NT2/D1 (cell line): ENCODE measurements at regions not wholly inside any gene's neighbourhood (a gene's known extent, or its start where the extent isn't known, plus 50 kb on each side); places are given as distances from the start of the nearest gene placed in this dataset.

Source experiments
- DNase-seq: peaks from one replicate; pipeline ENCODE4 v3.0.0-alpha.2; 2011; ENCODE audit warnings: low read depth, low spot score
- H3K27me3 ChIP-seq: 2 replicates; pipeline ENCODE4 v1.6.0; 2011; ENCODE audit warnings: mild to moderate bottlenecking; ENCODE audit not compliant: insufficient read length, insufficient read depth
- H3K36me3 ChIP-seq: 2 replicates; pipeline ENCODE4 v1.6.1; 2011; ENCODE audit warnings: mild to moderate bottlenecking, low read length, mixed read lengths; ENCODE audit not compliant: insufficient read depth, insufficient read length
- H3K4me1 ChIP-seq: 2 replicates; pipeline ENCODE4 v1.5.1; 2011; ENCODE audit not compliant: insufficient read depth, insufficient read length
- H3K4me3 ChIP-seq: 2 replicates; pipeline ENCODE4 v1.5.1; 2011; ENCODE audit warnings: low read depth; ENCODE audit not compliant: insufficient read length
- H3K9ac ChIP-seq: 2 replicates; pipeline ENCODE4 v1.6.0; 2011; ENCODE audit warnings: low read depth; ENCODE audit not compliant: insufficient read length
- H3K9me3 ChIP-seq: 2 replicates; pipeline ENCODE4 v1.5.1; 2011; ENCODE audit warnings: mild to moderate bottlenecking, low read length; ENCODE audit not compliant: insufficient read depth
- SUZ12 ChIP-seq: IDR thresholded peaks from 2 replicates; pipeline ENCODE4 v1.6.1; 2011; ENCODE audit not compliant: insufficient read length, insufficient read depth; ENCODE audit errors: extremely low read depth
- YY1 ChIP-seq: IDR thresholded peaks from 2 replicates; pipeline ENCODE4 v1.6.1; 2011; ENCODE audit not compliant: insufficient read length, insufficient read depth
- ZNF274 ChIP-seq: IDR thresholded peaks from 2 replicates; pipeline ENCODE4 v1.6.1; 2011; ENCODE audit warnings: mild to moderate bottlenecking, low read depth, low read length

DNA sequence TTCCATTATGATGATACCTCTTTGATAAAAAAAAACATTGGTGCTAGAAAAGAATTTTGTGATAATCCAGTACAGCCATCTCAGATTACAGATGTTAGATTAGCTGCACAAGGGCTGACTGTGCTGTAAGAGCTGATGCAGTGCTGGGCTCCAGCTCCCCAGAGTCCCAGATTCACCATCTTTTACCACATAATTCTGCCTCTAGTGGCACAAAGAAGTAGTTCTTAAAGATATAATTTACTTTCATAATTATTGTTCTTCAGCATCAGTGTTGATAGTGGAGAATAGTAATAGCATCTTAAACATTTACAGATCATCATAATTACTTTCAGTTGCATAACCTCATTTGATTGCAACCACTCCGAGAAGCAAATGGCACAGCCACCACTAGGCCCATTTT lies 262.1 kb downstream of the BRINP2 start:
- Histone ChIP-seq H3K27me3 (no peaks in the 10 kb centered on the region), H3K4me3 (no peak overlapping the region), H3K36me3 (no peaks in the 10 kb centered on the region), H3K4me1 (no peaks in the 10 kb centered on the region), H3K9me3 (no peaks in the 10 kb centered on the region), H3K9ac (no peak overlapping the region)
- DNase-seq = no peak
- TF ChIP-seq ZNF274 = no peak
- TF ChIP-seq YY1 = no peak
- no peak for TF ChIP-seq SUZ12

DNA sequence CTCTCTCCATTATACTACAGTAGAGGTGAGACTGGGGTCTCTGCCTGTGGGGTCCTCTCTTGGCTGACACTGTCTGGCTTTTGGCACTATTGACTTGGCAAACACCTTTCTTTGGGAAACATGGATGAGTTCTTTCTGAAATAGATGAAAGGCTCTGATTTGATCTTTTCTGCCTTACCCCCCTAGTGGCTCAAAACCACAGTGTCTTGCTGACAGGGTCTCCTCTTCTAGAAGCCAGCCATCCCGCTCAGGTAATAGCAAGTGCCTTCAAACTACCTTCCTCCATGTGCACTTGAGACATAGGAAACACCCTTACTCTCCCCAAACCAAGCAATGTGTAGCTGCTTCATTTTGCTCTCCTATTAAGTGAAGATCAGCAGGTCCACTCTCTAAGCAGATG lies 260.4 kb downstream of the BRINP2 start:
- no peak for DNase-seq
- Histone ChIP-seq H3K4me3 (no peak overlapping the region), H3K9me3 (no peaks in the 10 kb centered on the region), H3K4me1 (no peaks in the 10 kb centered on the region), H3K36me3 (no peaks in the 10 kb centered on the region), H3K9ac (no peak overlapping the region), H3K27me3 (no peaks in the 10 kb centered on the region)
- TF ChIP-seq YY1 (no peak), ZNF274 (no peak), SUZ12 (no peak)

DNA sequence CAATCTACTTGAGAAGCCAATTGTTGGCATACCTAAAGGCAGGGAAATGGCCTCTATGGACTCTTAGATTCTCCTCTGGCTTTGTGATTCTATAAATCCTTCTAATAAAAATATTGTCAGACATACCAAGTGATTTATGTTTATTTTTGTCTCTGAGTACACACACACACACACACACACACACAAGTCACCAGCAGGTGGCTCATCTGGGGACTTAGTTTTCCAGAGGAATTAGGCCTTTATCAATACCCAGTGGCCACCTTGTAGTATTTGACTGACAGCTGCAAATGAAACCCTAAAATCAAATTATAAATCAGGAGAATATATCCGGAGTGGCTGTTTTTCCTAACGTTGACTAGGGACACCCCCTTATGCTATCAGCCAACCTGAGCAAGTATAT lies 258.5 kb downstream of the BRINP2 start:
- DNase-seq = no peak
- Histone ChIP-seq H3K9me3 (no peaks in the 10 kb centered on the region), H3K4me1 (no peaks in the 10 kb centered on the region), H3K36me3 (no peaks in the 10 kb centered on the region), H3K9ac (no peak overlapping the region), H3K4me3 (no peak overlapping the region), H3K27me3 (no peaks in the 10 kb centered on the region)
- no peak for TF ChIP-seq YY1

DNA sequence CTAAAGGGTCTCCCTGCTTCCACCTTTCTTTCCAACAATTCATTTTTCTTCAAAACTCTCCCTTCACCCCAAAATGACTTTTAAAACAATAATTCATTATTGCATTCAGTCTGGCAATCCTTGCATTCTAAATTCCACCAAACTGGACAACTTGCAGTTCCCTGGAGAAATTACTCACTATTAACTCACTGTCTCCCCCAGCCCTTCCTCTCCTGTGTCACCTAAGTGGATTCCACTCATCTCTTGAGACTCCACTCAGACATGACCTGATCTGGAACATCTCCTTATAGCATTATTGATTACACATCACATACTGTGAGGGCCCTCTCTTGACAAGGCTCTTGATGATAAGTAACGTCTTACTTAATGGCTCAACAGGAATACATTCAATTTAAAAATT lies 257.1 kb downstream of the BRINP2 start:
- TF ChIP-seq SUZ12 (no peak), YY1 (no peak), ZNF274 (no peak)
- Histone ChIP-seq H3K36me3 (no peaks in the 10 kb centered on the region), H3K27me3 (no peaks in the 10 kb centered on the region), H3K9me3 (no peaks in the 10 kb centered on the region), H3K4me3 (no peak overlapping the region), H3K9ac (no peak overlapping the region), H3K4me1 (no peaks in the 10 kb centered on the region)
- no peak for DNase-seq

DNA sequence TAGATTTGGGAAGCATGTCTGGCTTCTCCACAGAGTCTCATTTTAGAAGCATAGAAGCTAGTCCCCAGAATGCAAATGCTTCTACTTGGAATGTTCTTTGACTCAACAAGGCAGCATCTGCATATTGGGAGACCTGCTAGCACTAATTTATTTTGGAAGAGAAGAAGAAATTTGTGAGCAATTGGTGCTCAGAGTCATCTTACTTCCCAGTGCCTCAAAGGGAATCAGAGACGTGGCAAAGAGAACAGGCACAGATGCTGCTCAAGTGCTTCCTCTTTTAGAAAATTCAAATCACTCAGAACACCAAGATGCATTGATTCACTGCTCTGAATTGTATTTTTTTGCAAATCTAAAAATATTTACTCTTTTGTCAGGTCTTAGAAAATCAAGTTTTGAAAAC lies 255.7 kb downstream of the BRINP2 start:
- Histone ChIP-seq H3K4me1 (no peaks in the 10 kb centered on the region), H3K9ac (no peak overlapping the region), H3K4me3 (no peak overlapping the region), H3K27me3 (no peaks in the 10 kb centered on the region), H3K9me3 (no peaks in the 10 kb centered on the region), H3K36me3 (no peaks in the 10 kb centered on the region)
- TF ChIP-seq YY1 (no peak), SUZ12 (no peak), ZNF274 (no peak)
- DNase-seq = no peak

DNA sequence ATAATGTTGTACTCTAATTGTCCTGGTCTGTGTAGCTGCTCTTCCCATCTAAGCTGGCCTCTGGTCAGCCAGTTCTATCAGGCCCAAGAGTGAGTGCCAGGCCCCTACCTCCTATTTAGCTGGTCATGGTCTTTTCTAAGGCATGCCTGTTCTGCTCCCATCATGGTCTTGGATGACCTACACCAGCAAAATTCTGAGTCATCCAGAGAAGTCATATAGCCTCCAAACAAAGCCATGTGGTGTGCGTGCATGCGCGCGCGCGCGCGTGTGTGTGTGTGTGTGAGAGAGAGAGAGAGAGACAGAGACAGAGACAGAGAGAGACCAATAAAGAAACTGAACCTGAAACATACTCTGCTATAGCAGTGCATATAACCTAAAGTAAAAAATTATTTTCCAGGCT lies 254.4 kb downstream of the BRINP2 start:
- no peak for DNase-seq
- TF ChIP-seq ZNF274 = no peak
- TF ChIP-seq SUZ12 = no peak
- no peak for TF ChIP-seq YY1
- Histone ChIP-seq H3K36me3 (no peaks in the 10 kb centered on the region), H3K27me3 (no peaks in the 10 kb centered on the region), H3K9me3 (no peaks in the 10 kb centered on the region), H3K4me1 (no peaks in the 10 kb centered on the region), H3K4me3 (no peak overlapping the region), H3K9ac (no peak overlapping the region)

DNA sequence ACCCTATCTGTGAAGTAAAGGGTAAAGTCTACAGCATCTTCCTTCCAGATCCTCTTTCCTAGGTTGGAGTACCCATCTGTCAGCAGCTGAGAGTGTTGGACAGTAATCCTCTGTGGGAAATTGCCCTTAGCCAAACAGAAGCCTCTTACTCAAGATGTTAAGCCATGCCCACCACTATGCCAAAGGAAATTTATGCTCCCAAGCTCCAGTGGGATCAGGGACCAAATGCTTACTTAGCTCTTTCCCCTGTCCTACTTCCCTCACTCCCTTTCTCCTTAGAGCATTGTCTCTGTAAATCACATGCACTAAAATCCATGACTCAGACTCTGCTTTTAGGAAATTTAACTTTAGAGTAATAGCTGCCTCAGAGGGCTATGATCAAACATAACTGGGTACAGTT lies 254.0 kb downstream of the BRINP2 start:
- TF ChIP-seq SUZ12 = no peak
- no peak for TF ChIP-seq ZNF274
- TF ChIP-seq YY1 = no peak
- Histone ChIP-seq H3K4me1 (no peaks in the 10 kb centered on the region), H3K27me3 (no peaks in the 10 kb centered on the region), H3K4me3 (no peak overlapping the region), H3K36me3 (no peaks in the 10 kb centered on the region), H3K9me3 (no peaks in the 10 kb centered on the region), H3K9ac (no peak overlapping the region)
- DNase-seq = no peak

DNA sequence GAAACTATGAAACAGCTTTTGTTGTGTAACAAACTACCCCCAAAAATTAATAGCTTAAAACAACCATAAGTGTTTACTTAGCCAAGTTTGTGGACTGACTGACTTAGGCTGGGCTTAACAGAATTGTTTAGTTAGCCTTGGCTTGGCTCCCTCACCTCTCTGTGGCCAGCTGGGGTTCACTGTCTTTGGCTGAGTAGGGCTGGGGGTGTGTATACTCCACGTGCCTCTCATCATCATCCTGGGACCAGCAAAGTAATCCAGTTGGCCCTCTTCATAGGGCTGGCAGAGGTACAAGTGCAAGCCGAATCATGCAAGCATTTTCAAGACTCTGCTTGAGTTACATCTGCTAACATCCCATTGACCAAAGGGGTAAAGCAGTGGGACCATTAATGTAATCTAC lies 252.3 kb downstream of the BRINP2 start:
- Histone ChIP-seq H3K27me3 (no peaks in the 10 kb centered on the region), H3K36me3 (no peaks in the 10 kb centered on the region), H3K4me3 (no peak overlapping the region), H3K9ac (no peak overlapping the region), H3K4me1 (no peaks in the 10 kb centered on the region), H3K9me3 (0 out of 2 replicates have a peak, but pooled peaks cover 5% of the 10 kb centered on the region)
- DNase-seq = no peak
- TF ChIP-seq ZNF274 = no peak
- TF ChIP-seq YY1 = no peak
- TF ChIP-seq SUZ12 = no peak
